RWPE2 (cell line): ENCODE measurements at regions not wholly inside any gene's neighbourhood (a gene's known extent, or its start where the extent isn't known, plus 50 kb on each side); places are given as distances from the start of the nearest gene placed in this dataset.

Experiments used
- ATAC-seq: fragments of 200-7000 bp; cut with Tn5 transposase; 3 replicates; pipeline ENCODE4 v1.9.1; 2021; ENCODE audit warnings: low read depth
- DNase-seq: peaks from one replicate; pipeline ENCODE4 v3.0.0-alpha.2; 2020; ENCODE audit warnings: low spot score
- H3K27ac ChIP-seq: fragments of 450-650 bp; 2 replicates; pipeline ENCODE4 v1.5.1; 2017; ENCODE audit warnings: mild to moderate bottlenecking; ENCODE audit not compliant: poor library complexity, severe bottlenecking
- H3K27me3 ChIP-seq: fragments of 250-450 bp; sonication (Bioruptor Pico); 2 replicates; pipeline ENCODE4 v1.5.1; 2021; ENCODE audit warnings: mild to moderate bottlenecking, moderate library complexity; ENCODE audit not compliant: insufficient read depth, poor library complexity, severe bottlenecking
- H3K36me3 ChIP-seq: fragments of 250-450 bp; sonication (Bioruptor Pico); 2 replicates; pipeline ENCODE4 v1.5.1; 2020; ENCODE audit warnings: low read depth, mild to moderate bottlenecking, moderate library complexity
- H3K4me1 ChIP-seq: fragments of 250-450 bp; sonication (Bioruptor Pico); 2 replicates; pipeline ENCODE4 v1.5.1; 2021; ENCODE audit warnings: mild to moderate bottlenecking, moderate library complexity; ENCODE audit not compliant: insufficient read depth, poor library complexity, severe bottlenecking
- H3K4me3 ChIP-seq: fragments of 250-450 bp; sonication (Bioruptor Pico); 2 replicates; pipeline ENCODE4 v1.5.1; 2021; ENCODE audit warnings: mild to moderate bottlenecking, moderate library complexity; ENCODE audit not compliant: severe bottlenecking
- H3K9me3 ChIP-seq: fragments of 250-450 bp; sonication (Bioruptor Pico); 2 replicates; pipeline ENCODE4 v1.5.1; 2021; ENCODE audit warnings: mild to moderate bottlenecking, moderate library complexity; ENCODE audit not compliant: severe bottlenecking
- TF ChIP-seq, protein P1 (sequence below): fragments of 450-650 bp; IDR thresholded peaks from one replicate; pipeline ENCODE4 v1.5.1; 2017; ENCODE audit warnings: mild to moderate bottlenecking, moderate library complexity; ENCODE audit not compliant: poor library complexity, severe bottlenecking

DNA sequence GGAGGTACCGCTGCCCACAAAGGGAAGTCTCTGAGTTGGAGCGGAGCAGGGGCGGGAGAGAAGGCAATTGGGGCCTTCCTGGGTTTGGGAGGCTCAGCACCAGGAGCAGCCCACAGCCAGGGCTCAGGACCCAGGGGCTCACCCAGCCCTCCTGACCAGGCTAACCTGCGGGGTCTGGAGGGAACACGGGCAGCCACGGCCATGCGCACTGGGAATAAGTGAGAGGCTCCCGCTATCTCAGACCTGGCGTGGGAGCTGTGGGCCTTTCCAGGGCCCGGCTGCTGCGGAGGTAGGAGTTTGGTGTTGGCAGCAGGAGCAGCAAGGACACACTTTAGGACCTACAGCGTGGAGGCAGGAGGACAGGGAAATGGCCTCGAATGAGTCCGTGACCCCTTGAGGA is 69.0 kb downstream of the RRM2 start:
- DNase-seq (no peak), ATAC-seq (no peak)
- no peak overlapping the region for H3K4me3 ChIP-seq
- TF ChIP-seq, protein P1, sequence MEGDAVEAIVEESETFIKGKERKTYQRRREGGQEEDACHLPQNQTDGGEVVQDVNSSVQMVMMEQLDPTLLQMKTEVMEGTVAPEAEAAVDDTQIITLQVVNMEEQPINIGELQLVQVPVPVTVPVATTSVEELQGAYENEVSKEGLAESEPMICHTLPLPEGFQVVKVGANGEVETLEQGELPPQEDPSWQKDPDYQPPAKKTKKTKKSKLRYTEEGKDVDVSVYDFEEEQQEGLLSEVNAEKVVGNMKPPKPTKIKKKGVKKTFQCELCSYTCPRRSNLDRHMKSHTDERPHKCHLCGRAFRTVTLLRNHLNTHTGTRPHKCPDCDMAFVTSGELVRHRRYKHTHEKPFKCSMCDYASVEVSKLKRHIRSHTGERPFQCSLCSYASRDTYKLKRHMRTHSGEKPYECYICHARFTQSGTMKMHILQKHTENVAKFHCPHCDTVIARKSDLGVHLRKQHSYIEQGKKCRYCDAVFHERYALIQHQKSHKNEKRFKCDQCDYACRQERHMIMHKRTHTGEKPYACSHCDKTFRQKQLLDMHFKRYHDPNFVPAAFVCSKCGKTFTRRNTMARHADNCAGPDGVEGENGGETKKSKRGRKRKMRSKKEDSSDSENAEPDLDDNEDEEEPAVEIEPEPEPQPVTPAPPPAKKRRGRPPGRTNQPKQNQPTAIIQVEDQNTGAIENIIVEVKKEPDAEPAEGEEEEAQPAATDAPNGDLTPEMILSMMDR, result no peak
- no peaks in the 10 kb centered on the region for H3K27me3 ChIP-seq
- H3K27ac ChIP-seq, result no peak overlapping the region
- no peaks in the 10 kb centered on the region for H3K36me3 ChIP-seq
- H3K4me1 ChIP-seq, result no peaks in the 10 kb centered on the region
- H3K9me3 ChIP-seq, result no peaks in the 10 kb centered on the region

DNA sequence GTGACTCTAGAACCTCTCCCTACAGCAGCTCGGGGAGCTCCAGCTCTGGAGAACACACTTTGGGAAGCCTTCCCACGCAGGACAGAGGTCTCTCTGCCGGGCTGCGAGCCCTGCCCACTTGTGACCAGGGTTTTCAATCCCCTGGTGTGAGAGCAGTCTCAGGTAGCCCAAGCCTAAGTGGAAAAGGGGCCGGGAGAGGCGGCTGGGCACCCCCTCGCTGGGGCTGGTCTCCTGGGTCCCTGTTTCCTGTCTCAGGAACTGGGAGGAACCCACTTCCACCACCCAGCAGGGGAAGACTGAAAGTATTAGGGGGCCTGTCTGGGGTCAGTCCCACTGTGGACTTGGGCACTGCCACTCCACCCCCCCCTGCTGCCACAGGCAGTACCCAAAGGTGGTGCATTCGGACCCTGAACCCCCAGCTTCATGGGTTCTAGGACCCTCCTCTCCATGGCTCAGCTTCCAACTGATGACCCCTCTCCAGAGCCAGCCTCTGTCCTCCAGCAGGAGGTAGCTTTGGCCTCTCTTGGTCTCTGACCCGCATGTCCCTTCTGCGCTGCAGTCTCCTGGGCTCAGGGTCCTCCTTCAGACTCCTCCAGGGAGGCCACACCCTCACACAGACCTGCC is 70.0 kb downstream of the RRM2 start:
- TF ChIP-seq, protein P1, result no peak
- Histone ChIP-seq H3K27me3 (no peaks in the 10 kb centered on the region), H3K9me3 (no peaks in the 10 kb centered on the region), H3K4me3 (no peak overlapping the region), H3K36me3 (no peaks in the 10 kb centered on the region), H3K4me1 (no peaks in the 10 kb centered on the region), H3K27ac (no peak overlapping the region)
- DNase-seq (no peak), ATAC-seq (no peak)

DNA sequence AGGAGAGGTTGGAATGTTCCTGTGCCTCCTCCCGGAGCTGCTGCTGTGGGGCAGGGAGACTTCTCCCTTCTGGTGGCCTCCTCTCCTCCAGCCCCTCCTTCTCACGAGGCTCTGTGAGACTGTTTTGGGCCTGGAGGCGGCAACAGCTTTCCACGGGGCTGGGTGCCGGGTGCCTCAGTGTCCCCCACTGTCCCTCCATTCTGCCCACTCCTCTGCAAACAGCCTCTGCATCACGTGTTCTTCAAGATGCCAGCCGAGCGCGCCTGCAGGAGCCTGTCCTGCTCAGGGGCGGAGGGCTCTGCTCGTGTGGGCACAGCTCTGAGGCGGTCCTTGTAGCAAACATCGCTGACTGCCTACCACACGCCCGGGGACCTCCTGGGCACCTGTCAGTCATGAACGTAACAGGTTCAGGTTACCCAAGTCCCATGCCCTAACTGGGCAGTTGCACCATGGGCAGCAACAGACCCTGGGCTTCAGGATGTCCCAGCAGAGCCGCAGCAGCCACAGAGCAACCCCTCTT is 70.8 kb downstream of the RRM2 start:
- Histone ChIP-seq H3K27ac (no peak overlapping the region), H3K9me3 (no peaks in the 10 kb centered on the region), H3K27me3 (no peaks in the 10 kb centered on the region), H3K36me3 (no peaks in the 10 kb centered on the region), H3K4me1 (no peaks in the 10 kb centered on the region), H3K4me3 (no peak overlapping the region)
- no peak for ATAC-seq
- no peak for DNase-seq
- TF ChIP-seq, protein P1, result no peak

DNA sequence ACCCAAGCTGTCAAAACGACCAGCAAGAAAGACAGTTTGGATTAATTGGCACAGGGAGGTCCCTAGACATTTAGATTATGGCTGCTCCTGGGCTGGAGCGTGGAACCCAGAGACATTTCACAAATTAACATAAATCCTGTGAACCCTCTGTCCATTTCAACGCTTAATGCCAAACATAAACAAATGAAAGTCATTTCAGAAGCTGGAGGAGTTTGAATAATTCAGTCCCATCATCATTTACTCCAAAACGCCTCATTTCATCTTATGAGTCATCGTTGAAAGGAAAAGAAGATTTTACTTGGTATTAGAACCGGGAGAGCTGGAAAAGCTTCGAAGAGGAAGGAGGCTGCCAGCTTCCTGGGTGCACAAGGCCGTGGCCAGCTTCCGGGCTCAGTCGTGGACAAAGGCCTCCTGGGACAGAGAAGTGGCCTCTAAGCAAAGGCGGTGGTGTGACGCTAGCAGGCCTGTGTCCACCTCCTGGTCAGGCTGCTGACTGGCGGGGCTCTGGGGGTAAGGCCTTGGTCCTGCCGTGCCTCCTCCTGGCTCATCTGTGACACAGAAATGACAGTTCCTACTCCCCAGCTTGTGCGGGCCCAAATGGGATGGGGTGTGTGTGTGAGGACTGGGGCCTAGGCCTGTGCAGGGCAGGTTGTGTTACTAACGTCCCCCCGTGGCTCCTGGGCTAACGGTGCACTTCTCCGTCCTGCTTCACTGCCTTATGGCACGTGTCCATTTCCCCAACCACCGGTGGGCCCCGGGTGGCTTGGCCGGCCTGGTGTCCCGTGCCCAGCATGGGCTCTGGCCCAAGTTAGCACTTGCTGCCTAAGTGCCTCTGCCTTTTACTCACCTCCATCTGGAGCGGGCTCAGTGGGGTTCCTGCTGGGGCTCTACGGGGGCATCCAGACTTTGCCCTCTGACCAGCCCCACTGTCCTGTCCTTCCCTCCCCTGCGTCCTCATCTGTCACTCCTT is 71.6 kb downstream of the RRM2 start:
- TF ChIP-seq, protein P1, result no peak
- no peak overlapping the region for H3K4me3 ChIP-seq
- no peaks in the 10 kb centered on the region for H3K27me3 ChIP-seq
- H3K27ac ChIP-seq, result no peak overlapping the region
- H3K4me1 ChIP-seq, result no peaks in the 10 kb centered on the region
- no peak for ATAC-seq
- no peaks in the 10 kb centered on the region for H3K9me3 ChIP-seq
- no peaks in the 10 kb centered on the region for H3K36me3 ChIP-seq
- no peak for DNase-seq
